Left ventricle myocardium inferior (tissue), 1 donor: ENCODE measurements at regions not wholly inside any gene's neighbourhood (a gene's known extent, or its start where the extent isn't known, plus 50 kb on each side); places are given as distances from the start of the nearest gene placed in this dataset.

ENCODE experiments used
- DNase-seq: peaks from one replicate; pipeline ENCODE4 v3.0.0-alpha.2; 2020
- H3K27ac ChIP-seq: fragments of 200-600 bp; replicated peaks from 2 replicates; pipeline ENCODE4 v1.8.0; 2021
- H3K27me3 ChIP-seq: fragments of 200-600 bp; 2 replicates; pipeline ENCODE4 v1.8.0; 2021; ENCODE audit warnings: low read depth
- H3K36me3 ChIP-seq: fragments of 200-600 bp; 2 replicates; pipeline ENCODE4 v1.8.0; 2021
- H3K4me1 ChIP-seq: fragments of 200-600 bp; 2 replicates; pipeline ENCODE4 v1.8.0; 2021
- H3K4me3 ChIP-seq: fragments of 200-600 bp; 2 replicates; pipeline ENCODE4 v1.8.0; 2021; ENCODE audit warnings: mild to moderate bottlenecking, moderate library complexity
- H3K9me3 ChIP-seq: fragments of 200-600 bp; replicated peaks from 2 replicates; pipeline ENCODE4 v1.8.0; 2021
- CTCF ChIP-seq: fragments of 200-600 bp; IDR thresholded peaks from 2 replicates; pipeline ENCODE4 v1.8.0; 2021; ENCODE audit warnings: antibody characterized with exemption, mild to moderate bottlenecking, borderline replicate concordance
- intact Hi-C: fragments of 100-400 bp; cut with micrococcal nuclease; formaldehyde crosslinking; loops from one replicate; pipeline ENCODE4 v1.11.0; 2022
- donor health status: DM: no; HTN: yes; CAD: no; lungs with severe emphysema.

- Histone ChIP-seq H3K36me3 (no peaks in the 10 kb centered on the region), H3K27me3 (no peaks in the 10 kb centered on the region), H3K27ac (no peak overlapping the region), H3K4me1 (peaks cover 53% of the 10 kb centered on the region), H3K4me3 (no peak overlapping the region), H3K9me3 (no peaks in the 10 kb centered on the region)
- no peak for TF ChIP-seq CTCF
- DNase-seq: no peak
- intact Hi-C loops: no loop called here
These were observed 53.5 kb upstream of the TNFRSF19 start for GRCh38 chr13:23516702-23517101.

- TF ChIP-seq CTCF: no peak
- intact Hi-C loops: no loop called here
- Histone ChIP-seq H3K4me3 (no peak overlapping the region), H3K27ac (no peak overlapping the region), H3K9me3 (no peaks in the 10 kb centered on the region), H3K27me3 (no peaks in the 10 kb centered on the region), H3K4me1 (peaks cover 45% of the 10 kb centered on the region), H3K36me3 (no peaks in the 10 kb centered on the region)
- no peak for DNase-seq
These were observed 52.0 kb upstream of the TNFRSF19 start for GRCh38 chr13:23518231-23518630.
